ENCODE measurements at regions not wholly inside any gene's neighbourhood (a gene's known extent, or its start where the extent isn't known, plus 50 kb on each side); places are given as distances from the start of the nearest gene placed in this dataset.
A peak's percentile ranks its signal among the peaks of the same experiment; 100 is the strongest.

- DNase-seq, result no peak
Measured at GRCh38 chr11:92322225-92322624, 97.6 kb downstream of the FAT3 start.

- no peak for DNase-seq
Measured at GRCh38 chr11:92324890-92325289, 100.3 kb downstream of the FAT3 start.

GRCh38 chr11:92325416-92325815 lies 100.8 kb downstream of the FAT3 start:
- DNase-seq, result no peak

- DNase-seq, result no peak
Measured at GRCh38 chr11:92329137-92329536, 104.5 kb downstream of the FAT3 start.

GRCh38 chr11:92329646-92330045 lies 105.0 kb downstream of the FAT3 start:
- no peak for DNase-seq

GRCh38 chr11:92330114-92330513 lies 105.5 kb downstream of the FAT3 start:
- DNase-seq, result no peak

- DNase-seq, result no peak
Measured at GRCh38 chr11:92332986-92333385, 108.4 kb downstream of the FAT3 start.

GRCh38 chr11:92340839-92341238 lies 116.2 kb downstream of the FAT3 start:
- DNase-seq, result no peak

GRCh38 chr11:92342034-92342720 lies 117.6 kb downstream of the FAT3 start:
- no peak for DNase-seq

- DNase-seq, result no peak
Measured at GRCh38 chr11:92342886-92343285, 118.3 kb downstream of the FAT3 start.

GRCh38 chr11:92346220-92346619 lies 121.6 kb downstream of the FAT3 start:
- no peak for DNase-seq

GRCh38 chr11:92347454-92347853 lies 122.8 kb downstream of the FAT3 start:
- no peak for DNase-seq

GRCh38 chr11:92349486-92350156 lies 125.0 kb downstream of the FAT3 start:
- no peak for DNase-seq

GRCh38 chr11:92357344-92357743 lies 132.7 kb downstream of the FAT3 start:
- no peak for DNase-seq

- DNase-seq, result no peak
Measured at GRCh38 chr11:92357841-92358240, 133.2 kb downstream of the FAT3 start.

- no peak for DNase-seq
Measured at GRCh38 chr11:92361551-92361950, 136.9 kb downstream of the FAT3 start.

- no peak for DNase-seq
Measured at GRCh38 chr11:92362989-92363388, 138.4 kb downstream of the FAT3 start.

- no peak for DNase-seq
Measured at GRCh38 chr11:92364177-92364576, 139.6 kb downstream of the FAT3 start.

GRCh38 chr11:92376146-92376599 lies 151.6 kb downstream of the FAT3 start:
- no peak for DNase-seq

GRCh38 chr11:92376680-92377079 lies 152.1 kb downstream of the FAT3 start:
- DNase-seq, result no peak

- no peak for DNase-seq
Measured at GRCh38 chr11:92380882-92381281, 156.3 kb downstream of the FAT3 start.

- no peak for DNase-seq
Measured at GRCh38 chr11:92382311-92382710, 157.7 kb downstream of the FAT3 start.

GRCh38 chr11:92383430-92383829 lies 158.8 kb downstream of the FAT3 start:
- DNase-seq, result peak; percentile 1

GRCh38 chr11:92384358-92384757 lies 159.7 kb downstream of the FAT3 start:
- no peak for DNase-seq

- DNase-seq, result no peak
Measured at GRCh38 chr11:92384802-92385201, 160.2 kb downstream of the FAT3 start.
